ENCODE measurements at regions not wholly inside any gene's neighbourhood (a gene's known extent, or its start where the extent isn't known, plus 50 kb on each side); places are given as distances from the start of the nearest gene placed in this dataset.

- Histone ChIP-seq H3K4me3 (replicated peaks in 1 of 3; ENCODE audit: insufficient read depth in 1 of 3, low read depth in 2 of 3, low read length in 3 of 3) (no peak overlapping the region), H3K79me2 (ENCODE audit: insufficient read depth, low read length) (no peaks in the 10 kb centered on the region), H3K9ac (ENCODE audit: insufficient read depth, low read depth, low read length) (no peak overlapping the region), H4K20me1 (ENCODE audit: insufficient read depth, low read length) (no peaks in the 10 kb centered on the region), H3K4me2 (ENCODE audit: low read depth, low read length) (no peak overlapping the region), H3K27ac (ENCODE audit: extremely low read length, insufficient read depth, low read length) (no peak overlapping the region), H3K27me3 (ENCODE audit: control insufficient read depth in 1 of 2, insufficient read depth in 2 of 2, low read length in 2 of 2) (no peaks in the 10 kb centered on the region), H2AFZ (ENCODE audit: low read length) (no peak overlapping the region), H3K9me3 (ENCODE audit: low read length) (peaks cover 66% of the 10 kb centered on the region), H3K36me3 (replicated peaks in 1 of 2; ENCODE audit: control insufficient read depth in 1 of 2, insufficient read depth in 2 of 2, low read length in 2 of 2) (no peaks in the 10 kb centered on the region), H3K4me1 (ENCODE audit: insufficient read depth, low read length) (no peaks in the 10 kb centered on the region)
- BruUV-seq (replicated peaks): no TSS peak
- ATAC-seq (no peak), FAIRE-seq (no peak), DNase-seq (ENCODE audit: low spot score) (no peak)
- in situ Hi-C loops (cut with HindIII; ENCODE audit: extremely low pct_ligation_motif_present, low pct_unique_long_range_greater_than_20kb): no loop called here
- ChIA-PET CTCF (ENCODE audit: low intra/inter-chr PET ratio, low total read pairs) (no interaction called here), POLR2A (no interaction called here)
- TF ChIP-seq, protein P1, sequence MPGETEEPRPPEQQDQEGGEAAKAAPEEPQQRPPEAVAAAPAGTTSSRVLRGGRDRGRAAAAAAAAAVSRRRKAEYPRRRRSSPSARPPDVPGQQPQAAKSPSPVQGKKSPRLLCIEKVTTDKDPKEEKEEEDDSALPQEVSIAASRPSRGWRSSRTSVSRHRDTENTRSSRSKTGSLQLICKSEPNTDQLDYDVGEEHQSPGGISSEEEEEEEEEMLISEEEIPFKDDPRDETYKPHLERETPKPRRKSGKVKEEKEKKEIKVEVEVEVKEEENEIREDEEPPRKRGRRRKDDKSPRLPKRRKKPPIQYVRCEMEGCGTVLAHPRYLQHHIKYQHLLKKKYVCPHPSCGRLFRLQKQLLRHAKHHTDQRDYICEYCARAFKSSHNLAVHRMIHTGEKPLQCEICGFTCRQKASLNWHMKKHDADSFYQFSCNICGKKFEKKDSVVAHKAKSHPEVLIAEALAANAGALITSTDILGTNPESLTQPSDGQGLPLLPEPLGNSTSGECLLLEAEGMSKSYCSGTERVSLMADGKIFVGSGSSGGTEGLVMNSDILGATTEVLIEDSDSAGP (CRISPR knock-in tag; IDR thresholded peaks at IDR 0.05; ENCODE audit: borderline replicate concordance): no peak
- intact Hi-C loops (cut with micrococcal nuclease; ENCODE audit: unreplicated experiment): no loop called here
- 6% methylated on average over 2 of the region's 2 CpGs for whole genome bisulfite sequencing (ENCODE audit: low lambda C conversion rate)
Observed at GRCh38 chr9:80437091-80437640, 865.4 kb downstream of the TLE4 start.

GRCh38 chr9:80435591-80435990 lies 863.8 kb downstream of the TLE4 start:
- POLR2A ChIA-PET: no interaction called here
- ATAC-seq: no peak
- 13% methylated on average over 3 of the region's 3 CpGs for WGBS (ENCODE audit: low lambda C conversion rate)

More at GRCh38 chr9:80435591-80435990, 863.8 kb downstream of the TLE4 start:
- intact Hi-C loops (cut with micrococcal nuclease; ENCODE audit: unreplicated experiment) (no loop called here), in situ Hi-C loops (cut with HindIII; ENCODE audit: extremely low pct_ligation_motif_present, low pct_unique_long_range_greater_than_20kb) (no loop called here)
- Histone ChIP-seq H3K4me1 (ENCODE audit: insufficient read depth, low read length) (no peaks in the 10 kb centered on the region), H3K4me3 (replicated peaks in 1 of 3; ENCODE audit: insufficient read depth in 1 of 3, low read depth in 2 of 3, low read length in 3 of 3) (no peak overlapping the region), H3K79me2 (ENCODE audit: insufficient read depth, low read length) (no peaks in the 10 kb centered on the region), H3K9me3 (ENCODE audit: low read length) (peaks cover 74% of the 10 kb centered on the region), H3K9ac (ENCODE audit: insufficient read depth, low read depth, low read length) (no peak overlapping the region), H4K20me1 (ENCODE audit: insufficient read depth, low read length) (no peaks in the 10 kb centered on the region), H2AFZ (ENCODE audit: low read length) (no peak overlapping the region), H3K27me3 (ENCODE audit: control insufficient read depth in 1 of 2, insufficient read depth in 2 of 2, low read length in 2 of 2) (no peaks in the 10 kb centered on the region), H3K36me3 (replicated peaks in 1 of 2; ENCODE audit: control insufficient read depth in 1 of 2, insufficient read depth in 2 of 2, low read length in 2 of 2) (no peaks in the 10 kb centered on the region), H3K4me2 (ENCODE audit: low read depth, low read length) (no peak overlapping the region), H3K27ac (ENCODE audit: extremely low read length, insufficient read depth, low read length) (no peak overlapping the region)
- CTCF ChIA-PET (ENCODE audit: low intra/inter-chr PET ratio, low total read pairs): no interaction called here
- DNase-seq (ENCODE audit: low spot score) (no peak), FAIRE-seq (no peak)
- TF ChIP-seq IRX3 (CRISPR knock-in tag; IDR thresholded peaks at IDR 0.05; ENCODE audit: borderline replicate concordance, low read depth) (no peak), HNRNPL (IDR thresholded peaks at IDR 0.05; ENCODE audit: low read depth, low read length) (no peak), ZNF432 (CRISPR knock-in tag; IDR thresholded peaks at IDR 0.05; ENCODE audit: borderline replicate concordance) (no peak)
- no TSS peak for BruUV-seq (replicated peaks)
